Adrenal gland (tissue), 9 donors: ENCODE measurements at regions not wholly inside any gene's neighbourhood (a gene's known extent, or its start where the extent isn't known, plus 50 kb on each side); places are given as distances from the start of the nearest gene placed in this dataset.

Experiments
- DNase-seq, 7 donors: peaks; one replicate each; pipeline ENCODE4 v3.0.0-alpha.2; 2019 to 2020
- H3K27ac ChIP-seq, 5 donors: fragments of 200-600 bp; sonication (generic) in 4 of 5; 1 replicate in 3 of 5; 2 replicates in 2 of 5; pipeline versions ENCODE4 v1.5.1 to v1.8.0; 2016 to 2020; ENCODE audit warnings: mild to moderate bottlenecking in 1 of 5
- H3K27me3 ChIP-seq: fragments of 200-600 bp; 2 replicates; pipeline ENCODE4 v1.8.0; 2021
- H3K36me3 ChIP-seq, 2 donors: fragments of 200-600 bp; replicated peaks in 1 of 2; 1 replicate in 1 of 2; 2 replicates in 1 of 2; pipeline versions ENCODE4 v1.5.1 to v1.8.0; 2018 to 2022
- H3K4me1 ChIP-seq, 2 donors: fragments of 200-600 bp; replicated peaks in 1 of 2; 1 replicate in 1 of 2; 2 replicates in 1 of 2; pipeline versions ENCODE4 v1.5.1 to v1.8.0; 2018 to 2021
- H3K4me3 ChIP-seq, 4 donors: fragments of 200-600 bp; sonication (generic) in 3 of 4; one replicate each; pipeline ENCODE4 v1.5.1; 2016 to 2018
- H3K9me3 ChIP-seq, 3 donors: fragments of 200-600 bp; sonication (generic) in 1 of 3; replicated peaks in 1 of 3; 1 replicate in 2 of 3; 2 replicates in 1 of 3; pipeline versions ENCODE4 v1.5.1 to v1.8.0; 2016 to 2021
- POLR2A ChIP-seq, 2 donors: fragments of 450-650 bp; IDR thresholded peaks; one replicate each; pipeline ENCODE4 v1.6.1; 2017; ENCODE audit warnings: antibody characterized with exemption in 2 of 2, mild to moderate bottlenecking in 2 of 2, moderate library complexity in 1 of 2
- WGBS, 4 donors: extraction: QIAGEN DNeasy Blood & Tissue Kit in 2 of 4; methylation state at CpG; one replicate each; pipeline versions ENCODE4 v1.1.5 to v1.1.7; 2013 to 2017; 5-methylcytosine and 5-hydroxymethylcytosine counted together
- intact Hi-C, 2 donors: fragments of 100-400 bp; cut with DNase I; formaldehyde crosslinking; loops; one replicate each; pipeline versions ENCODE4 v1.14.1 to v1.15.0; 2022 to 2023
- TF ChIP-seq, protein P1 (sequence below), 6 experiments: fragments of 450-650 bp in 4 of 6; fragments of 200-600 bp in 2 of 6; sonication (generic) in 1 of 6; IDR thresholded peaks; 1 replicate in 5 of 6; 2 replicates in 1 of 6; pipeline versions ENCODE4 v1.5.1 to v1.8.0; 2016 to 2021; ENCODE audit warnings: antibody characterized with exemption in 6 of 6, mild to moderate bottlenecking in 2 of 6, moderate library complexity in 1 of 6
- donor health status: healthy with polysubstance abuse.
- donor health status: Bipolar disorder and iron deficiency.
- donor health status: DM: yes; HTN: yes; CAD: no.
- donor health status: DM: no; HTN: no; CAD: no.
- donor health status: DM: no; HTN: no; CAD: no.

- no peak overlapping the region for H3K4me3 ChIP-seq
- no peak for TF ChIP-seq POLR2A (IDR thresholded peaks at IDR 0.05)
- TF ChIP-seq, protein P1, sequence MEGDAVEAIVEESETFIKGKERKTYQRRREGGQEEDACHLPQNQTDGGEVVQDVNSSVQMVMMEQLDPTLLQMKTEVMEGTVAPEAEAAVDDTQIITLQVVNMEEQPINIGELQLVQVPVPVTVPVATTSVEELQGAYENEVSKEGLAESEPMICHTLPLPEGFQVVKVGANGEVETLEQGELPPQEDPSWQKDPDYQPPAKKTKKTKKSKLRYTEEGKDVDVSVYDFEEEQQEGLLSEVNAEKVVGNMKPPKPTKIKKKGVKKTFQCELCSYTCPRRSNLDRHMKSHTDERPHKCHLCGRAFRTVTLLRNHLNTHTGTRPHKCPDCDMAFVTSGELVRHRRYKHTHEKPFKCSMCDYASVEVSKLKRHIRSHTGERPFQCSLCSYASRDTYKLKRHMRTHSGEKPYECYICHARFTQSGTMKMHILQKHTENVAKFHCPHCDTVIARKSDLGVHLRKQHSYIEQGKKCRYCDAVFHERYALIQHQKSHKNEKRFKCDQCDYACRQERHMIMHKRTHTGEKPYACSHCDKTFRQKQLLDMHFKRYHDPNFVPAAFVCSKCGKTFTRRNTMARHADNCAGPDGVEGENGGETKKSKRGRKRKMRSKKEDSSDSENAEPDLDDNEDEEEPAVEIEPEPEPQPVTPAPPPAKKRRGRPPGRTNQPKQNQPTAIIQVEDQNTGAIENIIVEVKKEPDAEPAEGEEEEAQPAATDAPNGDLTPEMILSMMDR (IDR thresholded peaks at IDR 0.05) = no peak
- peak overlapping the region in 1 of 5 donors; percentile 40 for H3K27ac ChIP-seq
- H3K27me3 ChIP-seq = no peaks in the 10 kb centered on the region
- DNase-seq = no peak
- H3K4me1 ChIP-seq = peaks cover 7 to 18% of the 10 kb centered on the region in 2 donors
- no peaks in the 10 kb centered on the region for H3K9me3 ChIP-seq
- 48 to 58% (median 55%) methylated on average over 5 of the region's 5 CpGs for WGBS, 4 donors
- intact Hi-C loops = loop anchor here (5.0 to 10.0 kb wide), 3 partner anchors 264 to 311 kb away; partner anchors contain the start of gene TPM1 (in 1 of the 2)
- H3K36me3 ChIP-seq = no peaks in the 10 kb centered on the region
Measured at GRCh38 chr15:62781081-62781497, 261.5 kb upstream of the TPM1 start.

DNA sequence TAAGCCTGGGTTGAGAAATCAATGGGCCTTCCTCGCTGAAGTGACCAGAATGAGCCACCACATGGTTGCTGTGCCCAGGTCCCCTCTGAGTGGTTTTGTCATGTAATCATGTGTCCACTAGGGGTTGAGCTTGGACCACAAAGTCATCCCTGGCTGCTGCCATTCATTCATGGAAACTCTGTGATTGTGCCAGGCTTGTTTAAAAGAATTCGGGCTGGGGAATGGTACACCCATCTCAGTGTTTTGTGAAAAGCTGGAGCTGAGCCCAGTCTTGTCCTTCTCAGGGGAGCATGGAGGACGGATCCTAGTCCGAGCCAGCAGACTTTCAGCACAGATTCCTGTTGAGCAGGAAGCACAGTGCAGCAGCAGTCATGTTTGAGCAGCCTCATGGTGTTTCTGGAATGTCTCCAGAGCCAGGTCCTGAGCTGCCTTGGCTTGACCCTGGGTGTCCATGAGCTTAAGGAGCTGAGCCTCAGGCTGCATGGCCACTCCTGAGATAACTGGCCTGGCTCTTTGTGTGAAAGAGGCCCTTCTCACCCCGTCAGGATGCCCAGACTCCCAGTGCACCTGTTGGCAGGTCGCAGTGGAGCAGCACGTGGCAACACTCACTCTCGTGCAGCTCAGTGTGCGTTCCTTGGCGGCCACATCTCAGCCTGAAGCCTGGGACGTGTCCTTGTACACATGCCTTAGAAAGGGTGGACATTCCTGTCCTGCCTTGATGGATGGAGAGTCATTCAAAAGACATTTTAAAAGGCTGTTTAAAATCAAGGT lies 260.3 kb upstream of the TPM1 start:
- no peak for TF ChIP-seq POLR2A (IDR thresholded peaks at IDR 0.05)
- TF ChIP-seq, protein P1 (IDR thresholded peaks at IDR 0.05) = peak; percentile 51 to 82 (median 70)
- H3K4me1 ChIP-seq = peaks cover 7 to 18% of the 10 kb centered on the region in 2 donors
- no peak overlapping the region for H3K4me3 ChIP-seq
- H3K27me3 ChIP-seq = no peaks in the 10 kb centered on the region
- no peaks in the 10 kb centered on the region for H3K36me3 ChIP-seq
- no peaks in the 10 kb centered on the region for H3K9me3 ChIP-seq
- H3K27ac ChIP-seq = peak overlapping the region in 2 of 5 donors; percentile 22 to 41
- DNase-seq = peak; percentile 54 to 89 (median 73)
- intact Hi-C loops = loop anchor here (5.0 to 10.0 kb wide), 3 partner anchors 263 to 310 kb away; partner anchors contain the start of gene TPM1 (in 1 of the 2)
- WGBS, 4 donors = 47 to 58% (median 51%) methylated on average over 4 to 11 of the region's 11 CpGs

DNA sequence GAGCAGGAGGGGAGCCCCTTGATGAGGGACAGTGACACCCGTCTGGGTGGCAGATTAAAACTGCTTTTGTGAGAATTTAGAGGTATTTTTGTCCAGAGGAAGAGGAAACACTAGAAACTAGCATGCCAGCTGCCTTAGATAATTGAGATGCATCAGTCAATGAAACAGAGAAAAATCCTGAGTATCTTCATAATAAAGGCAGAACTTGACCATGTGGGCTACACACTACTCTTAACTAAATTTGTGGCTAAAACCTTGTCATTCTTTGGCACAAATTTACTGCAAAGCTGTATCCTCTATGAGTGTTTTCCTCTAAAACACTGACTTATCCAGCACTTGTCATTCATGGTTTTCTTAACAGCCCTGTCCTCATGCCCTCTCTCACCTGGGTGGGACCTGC lies 259.7 kb upstream of the TPM1 start:
- Histone ChIP-seq H3K9me3 (no peaks in the 10 kb centered on the region), H3K27ac (peak overlapping the region in 1 of 5 donors; percentile 41), H3K27me3 (no peaks in the 10 kb centered on the region), H3K4me1 (peaks cover 7 to 18% of the 10 kb centered on the region in 2 donors), H3K36me3 (no peaks in the 10 kb centered on the region), H3K4me3 (no peak overlapping the region)
- WGBS, 4 donors = 80 to 94% (median 89%) methylated on average over 1 of the region's 1 CpG
- no peak for TF ChIP-seq POLR2A (IDR thresholded peaks at IDR 0.05)
- TF ChIP-seq, protein P1 (IDR thresholded peaks at IDR 0.05) = no peak
- DNase-seq = no peak
- intact Hi-C loops = loop anchor here (5.0 to 10.0 kb wide), 3 partner anchors 262 to 309 kb away; partner anchors contain the start of gene TPM1 (in 1 of the 2)

DNA sequence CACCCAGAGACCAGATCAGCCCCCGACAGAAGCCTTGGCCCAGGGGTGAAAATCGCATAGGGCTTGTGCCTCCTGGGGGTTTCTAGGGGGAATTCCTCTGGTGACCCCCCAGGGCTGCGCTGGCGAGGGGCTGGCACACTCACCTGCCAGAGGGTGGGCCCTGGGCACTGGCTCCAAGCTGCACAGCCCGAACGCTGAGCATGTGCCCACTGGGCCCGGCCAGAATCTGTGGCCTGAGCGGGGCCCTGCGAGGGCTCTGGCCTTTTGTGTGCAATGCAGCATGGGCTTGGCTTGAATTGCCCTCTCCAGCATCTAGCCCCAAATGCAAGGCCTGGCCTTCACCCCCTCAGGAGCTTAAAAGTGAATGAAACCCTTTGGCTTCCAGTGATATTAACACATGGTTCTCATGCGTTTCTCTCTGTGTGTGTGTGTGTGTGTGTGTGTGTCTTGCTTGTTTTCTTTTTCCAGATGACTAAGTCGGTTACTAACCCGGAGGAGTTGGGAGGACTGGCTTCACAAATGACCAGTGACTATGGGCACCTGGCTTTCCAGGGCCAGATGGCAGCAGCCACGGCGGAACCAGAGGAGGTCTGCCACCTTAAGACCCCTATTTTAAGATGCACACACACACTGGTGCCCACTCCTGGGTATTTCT lies 259.1 kb upstream of the TPM1 start:
- H3K4me1 ChIP-seq = peaks cover 7 to 18% of the 10 kb centered on the region in 2 donors
- no peak overlapping the region for H3K4me3 ChIP-seq
- intact Hi-C loops = loop anchor here (5.0 to 10.0 kb wide), 3 partner anchors 261 to 309 kb away; partner anchors contain the start of gene TPM1 (in 1 of the 2)
- no peaks in the 10 kb centered on the region for H3K36me3 ChIP-seq
- 79 to 92% (median 87%) methylated on average over 5 to 14 of the region's 14 CpGs for WGBS, 4 donors
- no peak overlapping the region for H3K27ac ChIP-seq
- DNase-seq = no peak
- no peaks in the 10 kb centered on the region for H3K27me3 ChIP-seq
- no peak for TF ChIP-seq POLR2A (IDR thresholded peaks at IDR 0.05)
- TF ChIP-seq, protein P1 (IDR thresholded peaks at IDR 0.05) = no peak
- H3K9me3 ChIP-seq = no peaks in the 10 kb centered on the region
